Stimulated activated CD8-positive, alpha-beta memory T cell treated with anti-CD3 and anti-CD28 coated beads, Interleukin-7, amount 100 ng/mL, for 4 hours (primary cell): ENCODE measurements at regions not wholly inside any gene's neighbourhood (a gene's known extent, or its start where the extent isn't known, plus 50 kb on each side); places are given as distances from the start of the nearest gene placed in this dataset.
"Not testable (repeated sequence)": the region's sequence is repeated elsewhere in the genome, so short reads cannot be mapped to it uniquely, and the experiment has no call there.

Experiments
- DNase-seq, 2 donors: peaks; one replicate each; pipeline ENCODE4 v3.0.0-alpha.2; 2020; ENCODE audit warnings: low read depth in 2 of 2

- no peak for DNase-seq
Observed at GRCh38 chr4:1572964-1573720, 111.0 kb downstream of the FAM53A start.

- DNase-seq, result no peak
Observed at GRCh38 chr4:1572521-1572920, 111.6 kb downstream of the FAM53A start.

- no peak for DNase-seq
Observed at GRCh38 chr4:1572010-1572385, 112.1 kb downstream of the FAM53A start.

GRCh38 chr4:1571165-1572009 lies 112.7 kb downstream of the FAM53A start:
- DNase-seq, result no peak

- no peak for DNase-seq
Observed at GRCh38 chr4:1570291-1571164, 113.6 kb downstream of the FAM53A start.

GRCh38 chr4:1569461-1570151 lies 114.5 kb downstream of the FAM53A start:
- no peak for DNase-seq

- no peak for DNase-seq
Observed at GRCh38 chr4:1568855-1569460, 115.2 kb downstream of the FAM53A start.

- no peak for DNase-seq
Observed at GRCh38 chr4:1567808-1568581, 116.1 kb downstream of the FAM53A start.

GRCh38 chr4:1567519-1567807 lies 116.7 kb downstream of the FAM53A start:
- no peak for DNase-seq

GRCh38 chr4:1566838-1567518 lies 117.1 kb downstream of the FAM53A start:
- no peak for DNase-seq

- not testable (repeated sequence) for DNase-seq
Observed at GRCh38 chr4:1566301-1566837, 117.7 kb downstream of the FAM53A start.

GRCh38 chr4:1565598-1566295 lies 118.4 kb downstream of the FAM53A start:
- no peak for DNase-seq

- DNase-seq, result no peak
Observed at GRCh38 chr4:1564535-1565375, 119.4 kb downstream of the FAM53A start.

- no peak for DNase-seq
Observed at GRCh38 chr4:1563768-1564485, 120.2 kb downstream of the FAM53A start.

GRCh38 chr4:1563241-1563640 lies 120.9 kb downstream of the FAM53A start:
- DNase-seq, result no peak

- no peak for DNase-seq
Observed at GRCh38 chr4:1562771-1563170, 121.3 kb downstream of the FAM53A start.

GRCh38 chr4:1562371-1562770 lies 121.7 kb downstream of the FAM53A start:
- no peak for DNase-seq
